ENCODE measurements at regions not wholly inside any gene's neighbourhood (a gene's known extent, or its start where the extent isn't known, plus 50 kb on each side); places are given as distances from the start of the nearest gene placed in this dataset.
"Not testable (repeated sequence)": the region's sequence is repeated elsewhere in the genome, so short reads cannot be mapped to it uniquely, and the experiment has no call there.

GRCh38 chr17:13788385-13788784, 186.7 kb upstream of the HS3ST3A1 start:
- no peak for DNase-seq

GRCh38 chr17:13792314-13792713, 190.6 kb upstream of the HS3ST3A1 start:
- DNase-seq, result no peak

GRCh38 chr17:13793951-13794350, 192.2 kb upstream of the HS3ST3A1 start:
- DNase-seq, result no peak

GRCh38 chr17:13797863-13798262, 196.1 kb upstream of the HS3ST3A1 start:
- DNase-seq, result no peak

GRCh38 chr17:13806092-13806491, 204.4 kb upstream of the HS3ST3A1 start:
- DNase-seq, result no peak

GRCh38 chr17:13807103-13807502, 205.4 kb upstream of the HS3ST3A1 start:
- no peak for DNase-seq

GRCh38 chr17:13812350-13812749, 210.6 kb upstream of the HS3ST3A1 start:
- no peak for DNase-seq

- DNase-seq, result no peak
These were observed 211.9 kb upstream of the HS3ST3A1 start for GRCh38 chr17:13813347-13814240.

- no peak for DNase-seq
These were observed 221.0 kb upstream of the HS3ST3A1 start for GRCh38 chr17:13822700-13823099.

GRCh38 chr17:13825526-13826040, 223.9 kb upstream of the HS3ST3A1 start:
- DNase-seq, result no peak

GRCh38 chr17:13827118-13827517, 225.4 kb upstream of the HS3ST3A1 start:
- no peak for DNase-seq

GRCh38 chr17:13833921-13834320, 232.2 kb upstream of the HS3ST3A1 start:
- no peak for DNase-seq

- DNase-seq, result no peak
These were observed 233.4 kb upstream of the HS3ST3A1 start for GRCh38 chr17:13835151-13835550.

GRCh38 chr17:13837417-13837816, 231.9 kb upstream of the COX10 start:
- no peak for DNase-seq

GRCh38 chr17:13840254-13840653, 229.1 kb upstream of the COX10 start:
- DNase-seq, result no peak

- no peak for DNase-seq
These were observed 225.3 kb upstream of the COX10 start for GRCh38 chr17:13843862-13844635.

GRCh38 chr17:13851889-13852288, 217.4 kb upstream of the COX10 start:
- no peak for DNase-seq

GRCh38 chr17:13855730-13856129, 213.6 kb upstream of the COX10 start:
- not testable (repeated sequence) for DNase-seq

- no peak for DNase-seq
These were observed 207.0 kb upstream of the COX10 start for GRCh38 chr17:13862346-13862745.

GRCh38 chr17:13863436-13863835, 205.9 kb upstream of the COX10 start:
- DNase-seq, result no peak

- DNase-seq, result no peak
These were observed 204.8 kb upstream of the COX10 start for GRCh38 chr17:13864521-13864920.

GRCh38 chr17:13865650-13866049, 203.7 kb upstream of the COX10 start:
- no peak for DNase-seq

- no peak for DNase-seq
These were observed 199.9 kb upstream of the COX10 start for GRCh38 chr17:13869331-13869940.
